ENCODE measurements at regions not wholly inside any gene's neighbourhood (a gene's known extent, or its start where the extent isn't known, plus 50 kb on each side); places are given as distances from the start of the nearest gene placed in this dataset.
A peak's percentile ranks its signal among the peaks of the same experiment; 100 is the strongest.
"Not testable (repeated sequence)": the region's sequence is repeated elsewhere in the genome, so short reads cannot be mapped to it uniquely, and the experiment has no call there.

- no peak for DNase-seq (ENCODE audit: low spot score)
These were observed 72.9 kb upstream of the SEPTIN5 start for GRCh38 chr22:19641254-19641982.

DNA sequence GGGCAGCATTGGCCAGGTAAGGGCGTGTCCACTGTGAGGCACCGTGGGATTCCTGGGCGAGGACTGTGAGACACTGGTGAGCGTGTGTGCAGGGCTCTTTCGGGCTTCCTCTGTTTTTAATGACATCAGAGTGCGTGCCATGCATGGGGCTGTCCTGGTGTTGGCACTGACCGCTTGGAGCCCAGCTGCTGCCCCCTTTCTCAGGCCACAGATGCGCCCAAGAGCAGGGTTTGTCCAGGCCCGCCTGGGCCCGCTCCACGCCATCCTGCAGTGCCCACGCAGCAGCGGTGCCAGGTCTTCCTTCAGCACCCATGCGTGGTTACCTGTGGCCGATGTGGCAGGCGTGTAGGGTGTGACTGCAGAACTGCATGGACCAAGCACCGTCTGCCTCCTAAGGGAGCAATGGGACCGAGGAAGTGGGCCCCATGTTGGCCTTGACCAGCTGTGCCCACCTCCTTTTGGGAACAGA lies 72.3 kb upstream of the SEPTIN5 start:
- no peak for DNase-seq (ENCODE audit: low spot score)

DNA sequence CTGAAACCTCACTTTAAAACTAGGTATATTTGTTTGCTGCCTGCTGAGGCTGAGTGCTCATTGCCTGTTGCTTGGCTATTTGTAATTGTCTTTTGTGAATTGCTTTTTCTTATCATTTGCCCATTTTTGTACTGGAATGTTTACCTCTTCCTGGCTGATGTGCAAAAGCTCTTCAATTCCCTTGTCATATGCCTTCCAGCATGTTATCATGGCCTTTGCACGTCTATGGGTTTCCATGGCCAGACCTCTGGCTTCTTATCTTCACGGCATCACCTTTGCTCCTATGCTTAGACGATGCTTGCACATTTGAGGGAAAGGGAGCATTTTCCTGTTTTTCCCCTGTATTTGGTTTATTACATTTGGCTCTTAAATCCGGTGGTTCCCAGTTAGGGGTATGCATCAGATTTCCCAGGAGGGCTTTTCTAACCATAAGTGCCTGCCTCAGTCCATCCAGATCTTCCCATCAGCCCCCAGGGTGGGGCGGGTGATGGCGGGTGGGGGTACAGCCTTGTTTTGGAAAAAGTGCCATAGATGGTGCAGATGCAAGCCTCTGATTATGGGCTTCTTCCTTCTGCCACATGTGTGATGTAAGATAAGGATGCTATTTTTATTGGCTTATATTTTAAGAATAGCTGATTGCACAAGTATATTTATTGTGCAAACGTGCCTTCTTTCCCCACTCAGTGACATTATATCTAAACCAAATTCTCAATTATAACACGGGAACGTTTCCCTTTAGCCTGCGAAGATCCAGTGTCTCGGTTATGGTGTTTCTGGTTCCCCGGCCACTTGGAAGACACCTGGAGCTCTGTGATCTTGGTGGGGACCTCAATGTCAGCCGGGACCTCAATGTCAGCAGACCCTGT lies 70.6 kb upstream of the SEPTIN5 start:
- no peak for DNase-seq (ENCODE audit: low spot score)

DNA sequence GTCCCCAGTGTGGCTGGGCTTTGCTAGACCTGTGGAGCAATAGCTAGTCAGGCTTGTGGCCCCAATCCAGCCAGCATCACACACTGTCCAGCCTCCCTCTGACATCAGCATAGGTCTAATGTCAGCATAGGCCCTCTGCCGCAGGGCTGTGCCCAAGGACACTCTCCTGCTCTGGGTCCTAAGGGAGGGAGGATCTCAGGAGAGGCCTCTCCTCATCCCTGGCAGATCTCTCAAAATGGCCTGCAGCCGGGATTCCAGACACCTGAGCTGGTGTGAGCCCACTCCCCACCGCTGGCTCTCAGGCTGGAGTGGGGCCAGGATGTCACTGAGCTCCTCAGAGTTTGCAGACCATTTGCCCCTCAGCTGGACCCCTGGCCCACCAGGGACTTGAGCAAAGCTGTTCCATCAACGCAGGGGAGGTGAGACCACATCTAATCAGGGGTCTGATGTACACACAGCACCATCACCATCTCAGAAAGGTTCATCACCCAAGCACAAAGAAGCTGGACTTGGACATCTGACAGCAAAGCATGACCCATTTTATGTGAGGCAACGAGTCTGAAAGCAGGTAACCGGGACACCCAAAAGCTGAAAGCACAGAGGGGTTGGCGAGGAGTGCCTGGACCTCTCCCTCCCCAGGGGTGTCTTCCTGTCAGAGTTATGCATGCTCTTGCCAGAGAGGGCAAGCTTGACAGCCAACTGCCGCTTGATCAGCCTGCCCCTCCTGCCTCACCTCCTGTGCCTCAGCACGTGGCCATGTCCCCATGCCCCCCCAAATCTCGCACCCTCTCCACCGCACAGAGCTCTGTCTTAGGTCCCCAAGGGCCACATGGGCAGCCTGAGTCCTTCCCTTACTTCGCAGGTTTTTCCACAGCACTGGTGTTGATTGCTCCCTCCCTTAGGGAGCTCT lies 69.7 kb upstream of the SEPTIN5 start:
- no peak for DNase-seq (ENCODE audit: low spot score)

GRCh38 chr22:19645391-19645790 lies 68.9 kb upstream of the SEPTIN5 start:
- no peak for DNase-seq (ENCODE audit: low spot score)

GRCh38 chr22:19645905-19646304 lies 68.4 kb upstream of the SEPTIN5 start:
- DNase-seq (ENCODE audit: low spot score) = no peak

GRCh38 chr22:19646383-19646782 lies 67.9 kb upstream of the SEPTIN5 start:
- no peak for DNase-seq (ENCODE audit: low spot score)

- DNase-seq (ENCODE audit: low spot score) = peak; percentile 18
These were observed 65.8 kb upstream of the SEPTIN5 start for GRCh38 chr22:19648419-19648929.

DNA sequence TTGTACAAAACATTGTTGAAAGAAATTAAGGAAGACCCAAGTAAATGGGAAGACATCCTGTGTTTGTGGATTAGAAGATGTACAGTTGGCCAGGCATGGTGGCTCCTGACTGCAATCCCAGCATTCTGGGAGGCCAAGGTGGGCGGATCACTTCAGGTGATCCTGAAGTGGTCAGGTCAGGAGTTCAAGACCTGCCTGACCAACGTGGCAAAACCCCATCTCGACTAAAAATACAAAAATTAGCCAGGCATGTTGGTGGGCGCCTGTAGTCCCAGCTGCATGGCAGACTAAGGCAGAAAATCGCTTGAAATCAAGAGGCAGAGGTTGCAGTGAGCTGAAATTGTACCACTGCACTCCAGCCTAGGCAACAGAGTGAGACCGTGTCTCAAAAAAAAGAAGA lies 62.0 kb upstream of the SEPTIN5 start:
- DNase-seq (ENCODE audit: low spot score) = no peak

DNA sequence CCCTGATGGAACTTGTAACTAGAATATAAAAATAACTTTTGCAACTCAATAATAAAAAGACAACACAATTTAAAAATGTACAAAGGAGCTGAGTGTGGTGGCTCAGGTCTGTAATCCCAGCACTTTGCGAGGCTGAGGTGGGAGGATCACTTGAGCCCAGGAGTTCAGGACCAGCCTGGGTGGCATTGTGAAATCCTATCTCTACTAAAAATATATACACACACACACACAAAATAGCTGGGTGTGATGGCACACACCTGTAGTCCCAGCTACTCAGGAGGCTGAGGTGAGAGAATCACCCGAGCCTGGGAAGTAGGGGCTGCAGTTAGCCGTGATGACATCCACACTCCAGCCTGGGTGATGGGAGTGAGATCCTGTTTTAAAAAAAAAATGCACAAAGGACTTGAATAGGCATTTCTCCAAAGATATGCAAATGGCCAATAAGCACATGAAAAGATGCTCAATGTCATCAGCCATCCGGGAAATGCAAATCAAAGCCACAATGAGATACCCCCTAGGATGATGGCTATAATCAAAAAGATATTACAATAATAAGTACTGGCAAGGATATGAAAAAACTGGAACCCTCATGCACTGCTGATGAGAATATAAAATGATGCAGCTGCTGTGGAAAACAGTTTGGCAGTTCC lies 59.8 kb upstream of the SEPTIN5 start:
- DNase-seq (ENCODE audit: low spot score) = no peak

- no peak for DNase-seq (ENCODE audit: low spot score)
These were observed 58.9 kb upstream of the SEPTIN5 start for GRCh38 chr22:19655399-19655798.

DNA sequence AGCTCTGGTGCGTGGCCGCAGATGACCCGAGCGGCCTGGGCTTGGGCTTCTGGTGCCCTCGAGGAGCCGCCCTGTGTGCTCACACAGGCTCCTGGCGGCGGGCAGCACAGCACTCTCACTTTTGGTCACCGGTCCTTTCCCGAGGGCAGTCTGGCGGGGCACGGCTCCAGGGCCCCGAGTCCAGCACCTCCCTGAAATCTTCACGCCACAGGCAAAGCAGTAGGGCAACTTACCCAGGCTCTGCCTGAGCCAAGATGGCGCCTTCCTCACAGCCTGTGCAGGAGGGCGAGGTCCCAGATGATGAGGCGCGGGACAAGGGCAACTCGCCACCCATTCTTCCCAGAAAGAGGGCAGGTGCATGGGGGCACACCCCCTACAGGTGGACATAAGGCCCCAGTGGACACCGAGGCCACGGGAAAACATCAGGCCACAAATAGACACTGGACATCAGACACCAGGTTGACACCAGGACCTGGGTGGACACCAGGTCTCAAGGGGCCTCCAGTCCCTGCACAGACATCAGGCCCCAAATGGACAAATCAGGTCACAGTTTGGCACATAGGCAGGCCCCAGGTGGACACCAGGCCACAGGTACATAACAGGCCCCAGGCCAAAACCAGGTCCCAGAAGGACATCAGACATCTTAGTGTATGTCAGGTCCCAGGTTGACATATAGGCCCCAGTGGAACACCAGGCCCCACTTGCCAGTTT lies 57.6 kb upstream of the SEPTIN5 start:
- DNase-seq (ENCODE audit: low spot score) = no peak

DNA sequence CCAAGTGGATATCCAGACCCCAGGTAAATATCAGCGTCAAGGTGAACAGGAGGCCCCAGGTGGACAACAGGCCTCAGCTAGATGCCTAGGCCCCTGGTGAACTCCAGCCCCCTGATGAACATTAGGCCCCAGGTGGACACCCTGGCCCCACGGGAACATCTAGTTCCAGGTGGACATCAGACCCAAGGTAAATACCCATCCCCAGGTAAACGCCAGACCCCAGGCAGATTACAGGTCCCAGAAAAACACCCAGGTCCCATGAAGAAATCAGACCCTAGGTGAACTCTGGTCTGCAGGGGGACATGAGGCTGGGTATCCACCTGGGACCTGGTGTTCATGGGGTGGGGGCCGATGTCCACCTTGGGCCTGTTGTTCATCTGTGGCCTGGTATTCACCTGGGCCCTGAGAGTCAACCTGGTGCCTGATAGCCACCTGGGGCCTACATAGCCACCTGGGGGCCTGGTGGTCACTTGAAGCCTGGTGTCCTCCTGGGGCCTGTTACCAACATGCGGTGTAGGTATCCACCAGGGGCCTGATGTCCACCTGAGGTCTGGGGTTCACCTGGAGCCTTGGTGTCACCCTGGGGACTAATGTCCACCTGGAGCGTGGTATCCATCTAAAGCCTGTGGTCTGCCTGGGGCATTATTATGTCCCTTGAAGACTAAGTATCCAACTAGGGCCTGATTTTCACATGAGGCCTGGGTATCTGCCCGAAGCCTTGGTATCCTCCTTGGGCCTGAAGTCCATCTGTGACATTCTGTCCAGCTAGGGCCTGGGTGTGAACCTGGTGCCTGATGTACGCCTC lies 56.8 kb upstream of the SEPTIN5 start:
- no peak for DNase-seq (ENCODE audit: low spot score)

DNA sequence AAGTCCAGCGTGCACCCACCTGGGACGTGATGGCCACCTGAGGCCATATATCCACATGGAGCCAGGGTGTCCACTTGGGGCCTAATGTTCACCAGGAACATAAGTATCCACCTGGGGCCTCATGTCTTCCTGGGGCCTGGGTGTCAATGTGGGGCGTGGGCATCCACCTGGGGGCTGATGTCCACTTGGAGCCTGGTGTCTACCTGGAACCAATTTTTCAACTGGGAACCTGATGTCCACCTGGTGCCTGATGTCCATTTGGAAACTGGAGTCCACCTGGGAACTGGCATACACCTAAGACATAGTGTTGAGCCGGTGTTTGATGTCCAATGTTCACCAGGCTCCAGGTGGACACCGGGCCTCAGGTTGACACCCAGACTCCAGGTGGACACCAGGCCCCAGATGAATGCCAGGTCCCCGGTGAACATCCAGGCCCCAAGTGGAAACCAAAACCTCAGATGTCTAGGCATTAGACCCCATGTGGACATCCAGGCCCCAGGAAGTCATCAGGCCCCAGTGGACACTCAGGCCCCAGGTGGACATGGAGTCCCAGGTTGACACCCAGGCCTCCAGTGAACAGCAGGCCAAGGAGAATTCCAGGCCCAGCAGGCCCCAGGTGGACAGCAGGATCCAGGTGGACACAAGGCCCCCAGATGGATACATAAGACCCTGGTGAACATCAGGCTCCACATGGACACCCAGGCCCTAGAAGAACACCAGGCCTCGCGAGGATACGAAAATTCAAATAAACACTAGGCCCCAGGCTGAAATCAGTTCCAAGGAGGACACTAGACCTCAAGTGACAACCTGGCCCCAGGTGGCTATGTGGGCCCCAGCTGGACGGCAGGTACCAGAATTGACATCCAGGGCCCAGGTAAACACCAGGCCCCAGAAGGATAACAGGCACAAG lies 56.0 kb upstream of the SEPTIN5 start:
- DNase-seq (ENCODE audit: low spot score) = no peak

GRCh38 chr22:19658967-19659804 lies 55.1 kb upstream of the SEPTIN5 start:
- DNase-seq (ENCODE audit: low spot score) = no peak

GRCh38 chr22:19659805-19660345 lies 54.4 kb upstream of the SEPTIN5 start:
- no peak for DNase-seq (ENCODE audit: low spot score)

GRCh38 chr22:19660583-19660982 lies 53.7 kb upstream of the SEPTIN5 start:
- DNase-seq (ENCODE audit: low spot score) = not testable (repeated sequence)

DNA sequence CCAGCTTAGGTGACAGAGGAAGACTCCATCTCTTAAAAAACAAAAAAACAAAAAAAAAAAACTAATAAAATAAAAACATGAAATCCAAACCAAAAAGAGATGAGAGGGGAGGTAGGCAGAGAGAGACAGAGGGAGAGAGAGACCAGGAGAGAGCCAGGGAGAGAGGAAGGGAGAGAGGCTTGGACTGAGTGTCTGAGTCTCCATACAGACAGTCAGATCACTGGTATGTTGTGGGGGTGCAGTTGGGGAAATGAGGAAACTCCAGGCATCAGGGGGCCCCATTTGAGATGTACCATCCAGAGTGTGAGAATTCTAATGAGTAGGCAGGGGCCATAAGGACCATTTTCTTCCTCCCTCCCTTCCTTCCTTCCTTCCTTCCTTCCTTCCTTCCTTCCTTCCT lies 53.1 kb upstream of the SEPTIN5 start:
- DNase-seq (ENCODE audit: low spot score) = no peak

Data from cerebellar cortex (tissue), 1 donor.